Umbilical cord (tissue), 1 donor: ENCODE measurements at regions not wholly inside any gene's neighbourhood (a gene's known extent, or its start where the extent isn't known, plus 50 kb on each side); places are given as distances from the start of the nearest gene placed in this dataset.

Source experiments
- DNase-seq: peaks from one replicate; pipeline ENCODE4 v3.0.0-alpha.2; 2015; ENCODE audit warnings: low spot score

- peak; percentile 87 for DNase-seq
These were observed 54.6 kb upstream of the FAM3C start for GRCh38 chr7:121450631-121451198.

- DNase-seq, result peak; percentile 93
These were observed 53.7 kb upstream of the FAM3C start for GRCh38 chr7:121449735-121450240.

GRCh38 chr7:121449329-121449728, 53.2 kb upstream of the FAM3C start:
- DNase-seq, result peak; percentile 86

- DNase-seq, result no peak
These were observed 52.3 kb upstream of the FAM3C start for GRCh38 chr7:121448429-121448828.

GRCh38 chr7:121447911-121448300, 51.8 kb upstream of the FAM3C start:
- no peak for DNase-seq

GRCh38 chr7:121447243-121447910, 51.3 kb upstream of the FAM3C start:
- DNase-seq, result peak; percentile 27

- peak; percentile 33 for DNase-seq
These were observed 50.4 kb upstream of the FAM3C start for GRCh38 chr7:121446526-121446925.
